Spleen (tissue), 7 donors: ENCODE measurements at regions not wholly inside any gene's neighbourhood (a gene's known extent, or its start where the extent isn't known, plus 50 kb on each side); places are given as distances from the start of the nearest gene placed in this dataset.

Experiments
- POLR2A ChIP-seq, 3 donors: fragments of 450-650 bp; IDR thresholded peaks; one replicate each; pipeline ENCODE4 v1.5.1; 2017; ENCODE audit warnings: antibody characterized with exemption in 3 of 3, mild to moderate bottlenecking in 1 of 3
- POLR2AphosphoS5 ChIP-seq, 3 donors: sonication (generic); formaldehyde crosslinking; IDR thresholded peaks; one replicate each; pipeline ENCODE4 v1.5.1; 2017; ENCODE audit warnings: antibody characterized with exemption in 3 of 3
- TF ChIP-seq, protein P1 (sequence below), 11 experiments: fragments of 200-600 bp in 7 of 11; fragments of 450-650 bp in 4 of 11; sonication (generic) in 4 of 11; IDR thresholded peaks in 8 of 11; conservative IDR thresholded peaks in 3 of 11; 1 replicate in 7 of 11; 2 replicates in 4 of 11; pipeline versions ENCODE4 v1.4.0 to v1.8.0; 2016 to 2021; ENCODE audit warnings: antibody characterized with exemption in 11 of 11, inconsistent platforms in 4 of 11, mild to moderate bottlenecking in 1 of 11
- donor health status: DM: no; HTN: no; CAD: no; lungs with moderate emphysema.
- donor health status: DM: no; HTN: no; CAD: no.
- donor health status: DM: no; HTN: no; CAD: no.

DNA sequence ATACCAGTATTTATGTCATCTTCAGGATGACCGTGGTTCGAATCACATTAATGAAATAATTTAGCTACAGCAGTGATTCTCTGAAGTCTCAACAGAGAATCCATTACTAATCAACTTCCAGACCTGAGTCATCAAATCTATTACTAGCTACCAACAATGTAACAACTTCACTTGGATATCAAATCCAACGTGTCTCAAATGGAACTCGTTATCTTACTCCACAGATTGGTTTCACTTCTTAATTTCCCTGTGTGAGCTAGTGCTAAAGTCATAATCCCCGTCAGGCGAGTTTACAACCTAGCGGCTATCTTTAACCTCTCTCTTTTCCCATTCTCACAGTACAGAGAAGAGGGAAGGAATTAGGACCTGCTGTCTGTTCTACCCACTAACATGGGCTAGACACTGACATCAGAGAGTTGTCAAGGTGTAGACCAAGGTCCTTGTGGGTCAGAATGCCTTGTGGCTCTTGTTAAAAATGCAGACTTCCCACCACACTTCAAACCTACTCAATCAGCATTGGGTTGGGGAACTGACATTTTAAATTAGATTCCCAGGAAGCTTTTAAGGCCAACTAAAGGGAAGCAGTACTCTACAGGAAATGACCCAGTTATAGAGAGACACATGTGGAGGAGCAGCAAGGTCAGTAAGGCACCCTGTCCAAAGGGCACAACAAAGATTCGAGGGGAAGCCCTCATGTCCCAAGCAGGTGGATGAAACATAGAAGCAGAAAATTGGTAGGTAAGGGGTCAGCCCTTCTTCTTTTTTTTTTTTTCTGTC, 57.3 kb upstream of the GSAP start:
- TF ChIP-seq, protein P1, sequence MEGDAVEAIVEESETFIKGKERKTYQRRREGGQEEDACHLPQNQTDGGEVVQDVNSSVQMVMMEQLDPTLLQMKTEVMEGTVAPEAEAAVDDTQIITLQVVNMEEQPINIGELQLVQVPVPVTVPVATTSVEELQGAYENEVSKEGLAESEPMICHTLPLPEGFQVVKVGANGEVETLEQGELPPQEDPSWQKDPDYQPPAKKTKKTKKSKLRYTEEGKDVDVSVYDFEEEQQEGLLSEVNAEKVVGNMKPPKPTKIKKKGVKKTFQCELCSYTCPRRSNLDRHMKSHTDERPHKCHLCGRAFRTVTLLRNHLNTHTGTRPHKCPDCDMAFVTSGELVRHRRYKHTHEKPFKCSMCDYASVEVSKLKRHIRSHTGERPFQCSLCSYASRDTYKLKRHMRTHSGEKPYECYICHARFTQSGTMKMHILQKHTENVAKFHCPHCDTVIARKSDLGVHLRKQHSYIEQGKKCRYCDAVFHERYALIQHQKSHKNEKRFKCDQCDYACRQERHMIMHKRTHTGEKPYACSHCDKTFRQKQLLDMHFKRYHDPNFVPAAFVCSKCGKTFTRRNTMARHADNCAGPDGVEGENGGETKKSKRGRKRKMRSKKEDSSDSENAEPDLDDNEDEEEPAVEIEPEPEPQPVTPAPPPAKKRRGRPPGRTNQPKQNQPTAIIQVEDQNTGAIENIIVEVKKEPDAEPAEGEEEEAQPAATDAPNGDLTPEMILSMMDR (IDR thresholded peaks at IDR 0.05 in 8 of 11, conservative IDR thresholded peaks at IDR 0.05 in 3 of 11), result no peak
- TF ChIP-seq POLR2A (IDR thresholded peaks at IDR 0.05), result no peak
- peak in 1 of 3 donors; percentile 47 for TF ChIP-seq POLR2AphosphoS5 (IDR thresholded peaks at IDR 0.05)
